NCI-H69 (cell line): ENCODE measurements at regions not wholly inside any gene's neighbourhood (a gene's known extent, or its start where the extent isn't known, plus 50 kb on each side); places are given as distances from the start of the nearest gene placed in this dataset.

ENCODE experiments used
- DNase-seq: peaks from one replicate; lab custom pipeline; 2025; lab: John Stamatoyannopoulos, UW

- peak; percentile 88 for DNase-seq
Observed at GRCh38 chr3:182464513-182465145, 328.7 kb upstream of the ATP11B start.

GRCh38 chr3:182465301-182466185, 327.8 kb upstream of the ATP11B start:
- peak; percentile 99 for DNase-seq

- no peak for DNase-seq
Observed at GRCh38 chr3:182469086-182469485, 324.2 kb upstream of the ATP11B start.

GRCh38 chr3:182470187-182470586, 323.1 kb upstream of the ATP11B start:
- DNase-seq = no peak

GRCh38 chr3:182473191-182473710, 320.1 kb upstream of the ATP11B start:
- no peak for DNase-seq

GRCh38 chr3:182478369-182478768, 314.9 kb upstream of the ATP11B start:
- DNase-seq = no peak

- no peak for DNase-seq
Observed at GRCh38 chr3:182479419-182480336, 313.6 kb upstream of the ATP11B start.

GRCh38 chr3:182482705-182483104, 310.6 kb upstream of the ATP11B start:
- DNase-seq = peak; percentile 84

GRCh38 chr3:182484682-182485081, 308.6 kb upstream of the ATP11B start:
- peak; percentile 92 for DNase-seq

GRCh38 chr3:182485301-182485700, 308.0 kb upstream of the ATP11B start:
- DNase-seq = peak; percentile 34

GRCh38 chr3:182486463-182486862, 306.8 kb upstream of the ATP11B start:
- DNase-seq = peak; percentile 97

- DNase-seq = peak; percentile 99
Observed at GRCh38 chr3:182487143-182487542, 306.2 kb upstream of the ATP11B start.

- peak; percentile 76 for DNase-seq
Observed at GRCh38 chr3:182487611-182488010, 305.7 kb upstream of the ATP11B start.

- peak; percentile 99 for DNase-seq
Observed at GRCh38 chr3:182490596-182491491, 302.5 kb upstream of the ATP11B start.

- DNase-seq = peak; percentile 93
Observed at GRCh38 chr3:182491577-182491976, 301.7 kb upstream of the ATP11B start.

GRCh38 chr3:182492536-182492935, 300.8 kb upstream of the ATP11B start:
- no peak for DNase-seq

GRCh38 chr3:182500289-182500688, 293.0 kb upstream of the ATP11B start:
- DNase-seq = peak; percentile 94

- DNase-seq = no peak
Observed at GRCh38 chr3:182501856-182502255, 291.4 kb upstream of the ATP11B start.

GRCh38 chr3:182503401-182503800, 289.9 kb upstream of the ATP11B start:
- no peak for DNase-seq

- DNase-seq = no peak
Observed at GRCh38 chr3:182508919-182509711, 284.2 kb upstream of the ATP11B start.
